Panc1 (cell line): ENCODE measurements at regions not wholly inside any gene's neighbourhood (a gene's known extent, or its start where the extent isn't known, plus 50 kb on each side); places are given as distances from the start of the nearest gene placed in this dataset.

Experiments
- ATAC-seq: fragments of 200-7000 bp; cut with Tn5 transposase; 2 replicates; pipeline ENCODE4 v1.9.1; 2020; ENCODE audit warnings: mild to moderate bottlenecking, moderate library complexity
- BruUV-seq: library from RNA; stranded (reverse); fragments of 400-500 nt; replicated peaks from 2 replicates; lab custom pipeline; 2021; lab: Mats Ljungman, UMichigan
- CTCF ChIA-PET: fragments of 300-600 bp; sonication (Branson Sonifier 250); formaldehyde crosslinking; loops from one replicate; lab custom pipeline; 2022; ENCODE audit warnings: antibody characterized with exemption; lab: Charles Lee
- POLR2A ChIA-PET: fragments of 300-600 bp; sonication (Branson Sonifier 250); formaldehyde crosslinking; loops from one replicate; lab custom pipeline; 2022; ENCODE audit warnings: antibody characterized with exemption; lab: Charles Lee
- DNase-seq: peaks from one replicate; pipeline ENCODE4 v3.0.0-alpha.2; 2010; ENCODE audit warnings: low read depth, low spot score
- H3K27ac ChIP-seq: 2 replicates; pipeline ENCODE4 v1.5.1; 2011; ENCODE audit warnings: mild to moderate bottlenecking, low read length, inconsistent platforms
- H3K27me3 ChIP-seq: fragments of 200-500 bp; sonication (Bioruptor generic); 2 replicates; pipeline ENCODE4 v1.6.0; 2014; ENCODE audit warnings: low read length, inconsistent platforms; ENCODE audit not compliant: control insufficient read depth, insufficient read depth
- H3K36me3 ChIP-seq: fragments of 200-500 bp; sonication (Bioruptor generic); 2 replicates; pipeline ENCODE4 v1.5.1; 2014; ENCODE audit warnings: inconsistent platforms, mild to moderate bottlenecking, low read length, moderate library complexity; ENCODE audit not compliant: control insufficient read depth, insufficient read depth
- H3K4me1 ChIP-seq: 2 replicates; pipeline ENCODE4 v1.5.1; 2011; ENCODE audit warnings: inconsistent platforms, mild to moderate bottlenecking, low read length, moderate library complexity; ENCODE audit not compliant: control insufficient read depth, insufficient read depth
- H3K4me3 ChIP-seq, 2 experiments: 2 replicates each; pipeline ENCODE4 v1.5.1; 2011 to 2012; ENCODE audit warnings: low read depth in 2 of 2, low read length in 2 of 2, mild to moderate bottlenecking in 2 of 2, inconsistent platforms in 1 of 2, moderate library complexity in 1 of 2
- H3K9me3 ChIP-seq: fragments of 200-500 bp; sonication (Bioruptor generic); 2 replicates; pipeline ENCODE4 v1.5.1; 2014; ENCODE audit warnings: low read depth, mild to moderate bottlenecking, inconsistent platforms, low read length, moderate library complexity; ENCODE audit not compliant: control insufficient read depth, insufficient read depth
- POLR2AphosphoS5 ChIP-seq: IDR thresholded peaks from 2 replicates; pipeline ENCODE4 v1.6.1; 2012; ENCODE audit warnings: mild to moderate bottlenecking, low read depth, low read length, moderate library complexity
- SIN3A ChIP-seq: IDR thresholded peaks from 2 replicates; pipeline ENCODE4 v1.6.1; 2012; ENCODE audit warnings: low read depth, mild to moderate bottlenecking, low read length, moderate library complexity, borderline replicate concordance; ENCODE audit not compliant: insufficient read depth
- TCF7L2 ChIP-seq: IDR thresholded peaks from 2 replicates; pipeline ENCODE4 v1.6.1; 2011; ENCODE audit warnings: mild to moderate bottlenecking, low read depth, low read length, inconsistent platforms
- in situ Hi-C: cut with HindIII; loops from 2 replicates; pipeline ENCODE4 v1.10.0; 2016; ENCODE audit warnings: low sequenced_read_pairs, low pct_unique_long_range_greater_than_20kb
- intact Hi-C: fragments of 100-400 bp; cut with micrococcal nuclease; formaldehyde crosslinking; loops from one replicate; pipeline ENCODE4 v1.10.0; 2022; ENCODE audit not compliant: unreplicated experiment
- TF ChIP-seq, protein P1 (sequence below): fragments of 450-650 bp; IDR thresholded peaks from 2 replicates; pipeline ENCODE4 v1.5.1; 2017; ENCODE audit warnings: mild to moderate bottlenecking
- TF ChIP-seq, protein P2 (sequence below), 2 experiments: IDR thresholded peaks; 2 replicates each; pipeline ENCODE4 v1.6.1; 2011 to 2012; ENCODE audit warnings: low read depth in 2 of 2, control low read depth in 1 of 2, low read length in 1 of 2, mild to moderate bottlenecking in 1 of 2, moderate library complexity in 1 of 2; ENCODE audit not compliant: insufficient read depth in 1 of 2

DNA sequence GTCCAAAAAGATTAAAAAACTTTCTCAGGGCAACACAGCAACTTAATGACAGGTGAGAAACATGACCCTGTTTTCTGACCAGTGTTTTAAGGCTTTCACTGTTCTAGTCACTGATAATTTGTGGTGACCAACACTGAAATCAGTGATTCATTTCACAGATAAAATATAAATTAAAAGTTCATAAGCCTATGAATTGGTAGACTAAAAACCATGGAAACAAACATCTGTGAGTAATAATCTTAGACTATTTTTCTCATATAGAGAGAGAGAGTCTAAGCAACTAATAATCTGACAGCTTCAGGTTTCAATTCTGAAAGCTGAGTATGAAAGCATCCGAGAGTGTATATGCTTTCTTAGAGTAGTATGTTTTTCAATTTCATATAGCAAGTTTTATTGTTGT lies 536.9 kb downstream of the ADGRL2 start:
- no peaks in the 10 kb centered on the region for H3K27me3 ChIP-seq
- no peaks in the 10 kb centered on the region for H3K9me3 ChIP-seq
- POLR2A ChIA-PET = no interaction called here
- intact Hi-C loops = no loop called here
- in situ Hi-C loops = no loop called here
- no peak overlapping the region for H3K27ac ChIP-seq
- H3K36me3 ChIP-seq = no peaks in the 10 kb centered on the region
- no peaks in the 10 kb centered on the region for H3K4me1 ChIP-seq
- DNase-seq = no peak
- H3K4me3 ChIP-seq = no peak overlapping the region
- TF ChIP-seq SIN3A (no peak), TCF7L2 (no peak)
- TF ChIP-seq, protein P1, sequence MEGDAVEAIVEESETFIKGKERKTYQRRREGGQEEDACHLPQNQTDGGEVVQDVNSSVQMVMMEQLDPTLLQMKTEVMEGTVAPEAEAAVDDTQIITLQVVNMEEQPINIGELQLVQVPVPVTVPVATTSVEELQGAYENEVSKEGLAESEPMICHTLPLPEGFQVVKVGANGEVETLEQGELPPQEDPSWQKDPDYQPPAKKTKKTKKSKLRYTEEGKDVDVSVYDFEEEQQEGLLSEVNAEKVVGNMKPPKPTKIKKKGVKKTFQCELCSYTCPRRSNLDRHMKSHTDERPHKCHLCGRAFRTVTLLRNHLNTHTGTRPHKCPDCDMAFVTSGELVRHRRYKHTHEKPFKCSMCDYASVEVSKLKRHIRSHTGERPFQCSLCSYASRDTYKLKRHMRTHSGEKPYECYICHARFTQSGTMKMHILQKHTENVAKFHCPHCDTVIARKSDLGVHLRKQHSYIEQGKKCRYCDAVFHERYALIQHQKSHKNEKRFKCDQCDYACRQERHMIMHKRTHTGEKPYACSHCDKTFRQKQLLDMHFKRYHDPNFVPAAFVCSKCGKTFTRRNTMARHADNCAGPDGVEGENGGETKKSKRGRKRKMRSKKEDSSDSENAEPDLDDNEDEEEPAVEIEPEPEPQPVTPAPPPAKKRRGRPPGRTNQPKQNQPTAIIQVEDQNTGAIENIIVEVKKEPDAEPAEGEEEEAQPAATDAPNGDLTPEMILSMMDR = no peak
- CTCF ChIA-PET = no interaction called here
- ATAC-seq = no peak
- no TSS peak for BruUV-seq

DNA sequence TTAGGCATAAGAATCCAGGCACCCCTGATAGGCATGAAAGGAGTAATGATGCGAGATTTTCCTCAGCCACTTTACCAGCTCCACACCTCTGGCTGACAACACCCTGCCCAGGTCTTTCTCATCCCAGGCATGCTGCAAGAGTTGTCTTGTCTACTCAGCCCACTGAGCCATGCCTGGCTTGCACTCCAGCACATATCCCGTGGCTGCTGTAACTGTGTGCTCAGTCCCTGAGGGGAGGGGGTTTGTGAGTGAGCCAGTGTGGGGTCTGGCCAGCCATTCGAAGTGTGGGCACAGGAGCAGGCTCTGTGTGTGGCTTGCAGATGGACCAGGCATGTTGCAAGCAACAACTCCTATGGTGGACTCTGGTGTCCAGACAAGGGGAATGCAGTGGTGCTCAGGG lies 529.6 kb downstream of the ADGRL2 start:
- in situ Hi-C loops = no loop called here
- no peaks in the 10 kb centered on the region for H3K4me1 ChIP-seq
- BruUV-seq = no TSS peak
- H3K27me3 ChIP-seq = no peaks in the 10 kb centered on the region
- ATAC-seq (no peak), DNase-seq (no peak)
- no peak overlapping the region for H3K27ac ChIP-seq
- H3K4me3 ChIP-seq = no peak overlapping the region
- TF ChIP-seq SIN3A (no peak), POLR2AphosphoS5 (no peak), TCF7L2 (no peak)
- TF ChIP-seq, protein P1 = no peak
- TF ChIP-seq, protein P2, sequence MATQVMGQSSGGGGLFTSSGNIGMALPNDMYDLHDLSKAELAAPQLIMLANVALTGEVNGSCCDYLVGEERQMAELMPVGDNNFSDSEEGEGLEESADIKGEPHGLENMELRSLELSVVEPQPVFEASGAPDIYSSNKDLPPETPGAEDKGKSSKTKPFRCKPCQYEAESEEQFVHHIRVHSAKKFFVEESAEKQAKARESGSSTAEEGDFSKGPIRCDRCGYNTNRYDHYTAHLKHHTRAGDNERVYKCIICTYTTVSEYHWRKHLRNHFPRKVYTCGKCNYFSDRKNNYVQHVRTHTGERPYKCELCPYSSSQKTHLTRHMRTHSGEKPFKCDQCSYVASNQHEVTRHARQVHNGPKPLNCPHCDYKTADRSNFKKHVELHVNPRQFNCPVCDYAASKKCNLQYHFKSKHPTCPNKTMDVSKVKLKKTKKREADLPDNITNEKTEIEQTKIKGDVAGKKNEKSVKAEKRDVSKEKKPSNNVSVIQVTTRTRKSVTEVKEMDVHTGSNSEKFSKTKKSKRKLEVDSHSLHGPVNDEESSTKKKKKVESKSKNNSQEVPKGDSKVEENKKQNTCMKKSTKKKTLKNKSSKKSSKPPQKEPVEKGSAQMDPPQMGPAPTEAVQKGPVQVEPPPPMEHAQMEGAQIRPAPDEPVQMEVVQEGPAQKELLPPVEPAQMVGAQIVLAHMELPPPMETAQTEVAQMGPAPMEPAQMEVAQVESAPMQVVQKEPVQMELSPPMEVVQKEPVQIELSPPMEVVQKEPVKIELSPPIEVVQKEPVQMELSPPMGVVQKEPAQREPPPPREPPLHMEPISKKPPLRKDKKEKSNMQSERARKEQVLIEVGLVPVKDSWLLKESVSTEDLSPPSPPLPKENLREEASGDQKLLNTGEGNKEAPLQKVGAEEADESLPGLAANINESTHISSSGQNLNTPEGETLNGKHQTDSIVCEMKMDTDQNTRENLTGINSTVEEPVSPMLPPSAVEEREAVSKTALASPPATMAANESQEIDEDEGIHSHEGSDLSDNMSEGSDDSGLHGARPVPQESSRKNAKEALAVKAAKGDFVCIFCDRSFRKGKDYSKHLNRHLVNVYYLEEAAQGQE (IDR thresholded peaks at IDR 0.05; ENCODE audit: insufficient read depth in 1 of 2, low read depth in 2 of 2, low read length in 1 of 2) = no peak
- ChIA-PET POLR2A (no interaction called here), CTCF (no interaction called here)
- H3K9me3 ChIP-seq = no peaks in the 10 kb centered on the region
- intact Hi-C loops = no loop called here
- H3K36me3 ChIP-seq = no peaks in the 10 kb centered on the region
